K562 (cell line): ENCODE measurements at regions not wholly inside any gene's neighbourhood (a gene's known extent, or its start where the extent isn't known, plus 50 kb on each side); places are given as distances from the start of the nearest gene placed in this dataset.

Source experiments
- JUNB ChIP-seq: fragments of 450-650 bp; formaldehyde crosslinking; conservative IDR thresholded peaks from 2 replicates; pipeline ENCODE4 v1.4.0; 2020; ENCODE audit warnings: mild to moderate bottlenecking
- TAF1 ChIP-seq: IDR thresholded peaks from 2 replicates; pipeline ENCODE4 v1.6.1; 2011; ENCODE audit warnings: mild to moderate bottlenecking, low read length, moderate library complexity; ENCODE audit not compliant: insufficient read depth, control insufficient read depth, severe bottlenecking; ENCODE audit errors: extremely low read depth
- ZNF24 ChIP-seq: fragments of 450-650 bp; IDR thresholded peaks from 2 replicates; pipeline ENCODE4 v1.6.1; 2016
- ZNF311 ChIP-seq: fragments of 250-450 bp; sonication (Bioruptor Pico); IDR thresholded peaks from 2 replicates; pipeline ENCODE4 v1.4.0; 2020; ENCODE audit warnings: mild to moderate bottlenecking, moderate library complexity
- TF ChIP-seq, protein P1 (sequence below): sonication (generic); formaldehyde crosslinking; IDR thresholded peaks from 2 replicates; pipeline ENCODE4 v1.8.0; 2023; ENCODE audit warnings: missing genetic modification reagents, mild to moderate bottlenecking, borderline replicate concordance
- TF ChIP-seq, protein P2 (sequence below), 3 experiments: IDR thresholded peaks in 2 of 3; conservative IDR thresholded peaks in 1 of 3; 2 replicates each; pipeline ENCODE4 v1.5.1; 2011 to 2012; ENCODE audit warnings: low read length in 3 of 3, mild to moderate bottlenecking in 3 of 3, control low read depth in 2 of 3, improper control_type of control experiment in 1 of 3, inconsistent platforms in 1 of 3, low read depth in 1 of 3, mixed read lengths in 1 of 3, moderate library complexity in 1 of 3; ENCODE audit not compliant: insufficient read depth in 2 of 3

DNA sequence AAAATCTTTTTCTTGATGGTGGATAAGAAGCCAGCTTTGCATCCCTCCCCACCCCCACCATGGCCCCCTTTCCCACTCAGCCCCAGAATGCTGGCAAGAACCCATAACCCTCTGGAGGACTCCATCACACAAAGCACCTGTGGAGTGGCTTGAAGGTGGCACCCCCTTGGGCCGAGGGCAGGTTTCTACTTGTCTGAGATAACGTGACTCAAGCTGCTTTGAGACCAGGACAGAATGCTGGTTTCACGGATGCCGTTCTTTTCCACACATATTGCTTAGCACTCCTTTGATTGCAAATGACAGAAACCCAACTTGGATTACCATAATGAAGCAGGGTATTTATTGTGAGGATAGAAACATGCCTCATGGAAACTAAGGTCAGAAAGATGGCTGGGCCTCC lies 82.2 kb downstream of the LACC1 start:
- TF ChIP-seq TAF1 (no peak), ZNF311 (CRISPR knock-in tag) (no peak), JUNB (CRISPR knock-in tag) (no peak), ZNF24 (no peak)
- TF ChIP-seq, protein P1, sequence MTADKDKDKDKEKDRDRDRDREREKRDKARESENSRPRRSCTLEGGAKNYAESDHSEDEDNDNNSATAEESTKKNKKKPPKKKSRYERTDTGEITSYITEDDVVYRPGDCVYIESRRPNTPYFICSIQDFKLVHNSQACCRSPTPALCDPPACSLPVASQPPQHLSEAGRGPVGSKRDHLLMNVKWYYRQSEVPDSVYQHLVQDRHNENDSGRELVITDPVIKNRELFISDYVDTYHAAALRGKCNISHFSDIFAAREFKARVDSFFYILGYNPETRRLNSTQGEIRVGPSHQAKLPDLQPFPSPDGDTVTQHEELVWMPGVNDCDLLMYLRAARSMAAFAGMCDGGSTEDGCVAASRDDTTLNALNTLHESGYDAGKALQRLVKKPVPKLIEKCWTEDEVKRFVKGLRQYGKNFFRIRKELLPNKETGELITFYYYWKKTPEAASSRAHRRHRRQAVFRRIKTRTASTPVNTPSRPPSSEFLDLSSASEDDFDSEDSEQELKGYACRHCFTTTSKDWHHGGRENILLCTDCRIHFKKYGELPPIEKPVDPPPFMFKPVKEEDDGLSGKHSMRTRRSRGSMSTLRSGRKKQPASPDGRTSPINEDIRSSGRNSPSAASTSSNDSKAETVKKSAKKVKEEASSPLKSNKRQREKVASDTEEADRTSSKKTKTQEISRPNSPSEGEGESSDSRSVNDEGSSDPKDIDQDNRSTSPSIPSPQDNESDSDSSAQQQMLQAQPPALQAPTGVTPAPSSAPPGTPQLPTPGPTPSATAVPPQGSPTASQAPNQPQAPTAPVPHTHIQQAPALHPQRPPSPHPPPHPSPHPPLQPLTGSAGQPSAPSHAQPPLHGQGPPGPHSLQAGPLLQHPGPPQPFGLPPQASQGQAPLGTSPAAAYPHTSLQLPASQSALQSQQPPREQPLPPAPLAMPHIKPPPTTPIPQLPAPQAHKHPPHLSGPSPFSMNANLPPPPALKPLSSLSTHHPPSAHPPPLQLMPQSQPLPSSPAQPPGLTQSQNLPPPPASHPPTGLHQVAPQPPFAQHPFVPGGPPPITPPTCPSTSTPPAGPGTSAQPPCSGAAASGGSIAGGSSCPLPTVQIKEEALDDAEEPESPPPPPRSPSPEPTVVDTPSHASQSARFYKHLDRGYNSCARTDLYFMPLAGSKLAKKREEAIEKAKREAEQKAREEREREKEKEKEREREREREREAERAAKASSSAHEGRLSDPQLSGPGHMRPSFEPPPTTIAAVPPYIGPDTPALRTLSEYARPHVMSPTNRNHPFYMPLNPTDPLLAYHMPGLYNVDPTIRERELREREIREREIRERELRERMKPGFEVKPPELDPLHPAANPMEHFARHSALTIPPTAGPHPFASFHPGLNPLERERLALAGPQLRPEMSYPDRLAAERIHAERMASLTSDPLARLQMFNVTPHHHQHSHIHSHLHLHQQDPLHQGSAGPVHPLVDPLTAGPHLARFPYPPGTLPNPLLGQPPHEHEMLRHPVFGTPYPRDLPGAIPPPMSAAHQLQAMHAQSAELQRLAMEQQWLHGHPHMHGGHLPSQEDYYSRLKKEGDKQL (CRISPR knock-in tag): no peak
- TF ChIP-seq, protein P2, sequence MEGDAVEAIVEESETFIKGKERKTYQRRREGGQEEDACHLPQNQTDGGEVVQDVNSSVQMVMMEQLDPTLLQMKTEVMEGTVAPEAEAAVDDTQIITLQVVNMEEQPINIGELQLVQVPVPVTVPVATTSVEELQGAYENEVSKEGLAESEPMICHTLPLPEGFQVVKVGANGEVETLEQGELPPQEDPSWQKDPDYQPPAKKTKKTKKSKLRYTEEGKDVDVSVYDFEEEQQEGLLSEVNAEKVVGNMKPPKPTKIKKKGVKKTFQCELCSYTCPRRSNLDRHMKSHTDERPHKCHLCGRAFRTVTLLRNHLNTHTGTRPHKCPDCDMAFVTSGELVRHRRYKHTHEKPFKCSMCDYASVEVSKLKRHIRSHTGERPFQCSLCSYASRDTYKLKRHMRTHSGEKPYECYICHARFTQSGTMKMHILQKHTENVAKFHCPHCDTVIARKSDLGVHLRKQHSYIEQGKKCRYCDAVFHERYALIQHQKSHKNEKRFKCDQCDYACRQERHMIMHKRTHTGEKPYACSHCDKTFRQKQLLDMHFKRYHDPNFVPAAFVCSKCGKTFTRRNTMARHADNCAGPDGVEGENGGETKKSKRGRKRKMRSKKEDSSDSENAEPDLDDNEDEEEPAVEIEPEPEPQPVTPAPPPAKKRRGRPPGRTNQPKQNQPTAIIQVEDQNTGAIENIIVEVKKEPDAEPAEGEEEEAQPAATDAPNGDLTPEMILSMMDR (IDR thresholded peaks at IDR 0.05 in 2 of 3, conservative IDR thresholded peaks at IDR 0.05 in 1 of 3; ENCODE audit: insufficient read depth in 2 of 3, low read depth in 1 of 3, low read length in 3 of 3): no peak
